OCI-LY1 (cell line): ENCODE measurements at regions not wholly inside any gene's neighbourhood (a gene's known extent, or its start where the extent isn't known, plus 50 kb on each side); places are given as distances from the start of the nearest gene placed in this dataset.

Source experiments
- H2AFZ ChIP-seq: fragments of 200-600 bp; sonication (generic), shearing (Covaris generic); 2 replicates; pipeline ENCODE4 v1.6.0; 2014; ENCODE audit warnings: antibody characterized with exemption, mild to moderate bottlenecking, low read length
- H3F3A ChIP-seq: fragments of 200-600 bp; sonication (generic), shearing (Covaris generic); 2 replicates; pipeline ENCODE4 v1.6.0; 2014; ENCODE audit warnings: mild to moderate bottlenecking, antibody characterized with exemption, low read length, moderate library complexity; ENCODE audit not compliant: insufficient read depth
- H3K27ac ChIP-seq: fragments of 200-600 bp; sonication (generic); 2 replicates; pipeline ENCODE4 v1.5.1; 2014; ENCODE audit warnings: low read length, mixed run types, mild to moderate bottlenecking, low read depth; ENCODE audit not compliant: poor library complexity, severe bottlenecking
- H3K27me3 ChIP-seq: fragments of 200-600 bp; sonication (generic); 2 replicates; pipeline ENCODE4 v1.6.0; 2014; ENCODE audit warnings: antibody characterized with exemption, mild to moderate bottlenecking, low read length, moderate library complexity; ENCODE audit not compliant: insufficient read depth
- H3K36me3 ChIP-seq: fragments of 200-600 bp; sonication (generic); 2 replicates; pipeline ENCODE4 v1.6.1; 2014; ENCODE audit warnings: mild to moderate bottlenecking, antibody characterized with exemption, low read length, moderate library complexity, mixed read lengths; ENCODE audit not compliant: insufficient read depth
- H3K4me1 ChIP-seq: fragments of 200-600 bp; sonication (generic); 2 replicates; pipeline ENCODE4 v1.5.1; 2014; ENCODE audit warnings: mild to moderate bottlenecking, low read length, moderate library complexity; ENCODE audit not compliant: insufficient read depth, severe bottlenecking
- H3K4me2 ChIP-seq: fragments of 200-600 bp; sonication (generic), shearing (Covaris generic); 2 replicates; pipeline ENCODE4 v1.6.1; 2014; ENCODE audit warnings: low read length
- H3K4me3 ChIP-seq: fragments of 200-600 bp; sonication (generic); 2 replicates; pipeline ENCODE4 v1.5.1; 2014; ENCODE audit warnings: low read length, low read depth, mild to moderate bottlenecking, mixed read lengths; ENCODE audit not compliant: poor library complexity, severe bottlenecking
- H3K79me2 ChIP-seq: fragments of 200-600 bp; shearing (Covaris generic); 2 replicates; pipeline ENCODE4 v1.6.1; 2016; ENCODE audit warnings: mixed run types, low read length, mixed read lengths; ENCODE audit not compliant: insufficient read depth
- H3K9ac ChIP-seq: fragments of 200-600 bp; sonication (generic), shearing (Covaris generic); 2 replicates; pipeline ENCODE4 v1.6.1; 2014; ENCODE audit warnings: mild to moderate bottlenecking, low read length, mixed read lengths
- H3K9me2 ChIP-seq: fragments of 200-600 bp; sonication (generic), shearing (Covaris generic); 2 replicates; pipeline ENCODE4 v1.6.1; 2014; ENCODE audit warnings: low read depth, mild to moderate bottlenecking, low read length, mixed read lengths
- H3K9me3 ChIP-seq: fragments of 200-600 bp; shearing (Covaris generic); 2 replicates; pipeline ENCODE4 v1.6.1; 2014; ENCODE audit warnings: low read length, mixed read lengths
- H4K20me1 ChIP-seq: fragments of 200-600 bp; sonication (generic), shearing (Covaris generic); 2 replicates; pipeline ENCODE4 v1.6.0; 2016; ENCODE audit warnings: mild to moderate bottlenecking, low read length; ENCODE audit not compliant: insufficient read depth
- EZH2 ChIP-seq: fragments of 200-600 bp; sonication (generic), shearing (Covaris generic); IDR thresholded peaks from 2 replicates; pipeline ENCODE4 v1.8.0; 2017; ENCODE audit warnings: borderline replicate concordance, mixed run types, mild to moderate bottlenecking, antibody characterized with exemption, low read length, moderate library complexity, mixed read lengths
- TF ChIP-seq, protein P1 (sequence below): fragments of 200-600 bp; sonication (generic), shearing (Covaris generic); IDR thresholded peaks from 2 replicates; pipeline ENCODE4 v1.5.1; 2017; ENCODE audit warnings: mild to moderate bottlenecking, antibody characterized with exemption, low read length, moderate library complexity, mixed read lengths

GRCh38 chr1:4002741-4003140 is 102.7 kb upstream of the C1orf174 start:
- Histone ChIP-seq H3K4me1 (peaks cover 42% of the 10 kb centered on the region), H3K27me3 (no peaks in the 10 kb centered on the region), H3F3A (peaks cover 15% of the 10 kb centered on the region), H2AFZ (no peak overlapping the region), H3K79me2 (no peaks in the 10 kb centered on the region), H3K4me3 (no peak overlapping the region), H3K9me3 (no peaks in the 10 kb centered on the region), H3K9ac (no peak overlapping the region), H3K27ac (no peak overlapping the region), H3K36me3 (no peaks in the 10 kb centered on the region), H3K4me2 (no peak overlapping the region), H4K20me1 (no peaks in the 10 kb centered on the region), H3K9me2 (no peaks in the 10 kb centered on the region)
- TF ChIP-seq, protein P1, sequence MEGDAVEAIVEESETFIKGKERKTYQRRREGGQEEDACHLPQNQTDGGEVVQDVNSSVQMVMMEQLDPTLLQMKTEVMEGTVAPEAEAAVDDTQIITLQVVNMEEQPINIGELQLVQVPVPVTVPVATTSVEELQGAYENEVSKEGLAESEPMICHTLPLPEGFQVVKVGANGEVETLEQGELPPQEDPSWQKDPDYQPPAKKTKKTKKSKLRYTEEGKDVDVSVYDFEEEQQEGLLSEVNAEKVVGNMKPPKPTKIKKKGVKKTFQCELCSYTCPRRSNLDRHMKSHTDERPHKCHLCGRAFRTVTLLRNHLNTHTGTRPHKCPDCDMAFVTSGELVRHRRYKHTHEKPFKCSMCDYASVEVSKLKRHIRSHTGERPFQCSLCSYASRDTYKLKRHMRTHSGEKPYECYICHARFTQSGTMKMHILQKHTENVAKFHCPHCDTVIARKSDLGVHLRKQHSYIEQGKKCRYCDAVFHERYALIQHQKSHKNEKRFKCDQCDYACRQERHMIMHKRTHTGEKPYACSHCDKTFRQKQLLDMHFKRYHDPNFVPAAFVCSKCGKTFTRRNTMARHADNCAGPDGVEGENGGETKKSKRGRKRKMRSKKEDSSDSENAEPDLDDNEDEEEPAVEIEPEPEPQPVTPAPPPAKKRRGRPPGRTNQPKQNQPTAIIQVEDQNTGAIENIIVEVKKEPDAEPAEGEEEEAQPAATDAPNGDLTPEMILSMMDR, result no peak
- no peak for TF ChIP-seq EZH2

DNA sequence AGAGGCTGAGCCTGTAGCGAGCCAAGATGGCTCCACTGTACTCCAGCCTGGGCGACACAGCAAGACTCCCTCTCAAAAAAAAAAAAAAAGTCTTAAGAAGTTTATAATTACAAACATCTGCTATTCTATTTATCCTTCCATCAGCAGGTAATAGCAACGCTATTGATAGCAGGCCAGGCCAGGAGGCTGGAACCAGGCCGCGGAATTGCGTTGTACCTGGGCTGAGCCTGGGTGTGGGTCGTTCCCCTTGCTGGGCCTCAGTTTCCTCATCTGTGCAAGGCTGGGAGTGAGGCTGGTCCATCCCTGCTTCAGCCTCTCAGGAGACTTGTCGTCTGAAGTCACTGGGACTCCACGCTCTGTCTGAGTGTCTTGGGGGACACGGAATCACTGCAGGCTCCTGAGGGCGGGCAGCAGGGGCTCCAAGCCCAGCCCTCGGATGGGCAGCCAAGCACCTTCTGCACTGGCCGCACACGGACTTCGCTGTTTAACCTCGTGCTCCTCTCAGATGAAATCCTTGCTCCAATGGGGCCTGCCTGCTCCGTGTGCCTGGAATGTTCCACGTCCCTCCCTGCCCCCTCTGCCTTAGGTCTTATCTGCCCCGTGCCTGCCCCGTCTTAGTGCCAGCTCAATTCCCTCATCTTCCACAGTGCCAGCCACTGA is 103.9 kb upstream of the C1orf174 start:
- Histone ChIP-seq H3K4me1 (peaks cover 54% of the 10 kb centered on the region), H3K4me3 (no peak overlapping the region), H4K20me1 (no peaks in the 10 kb centered on the region), H3K79me2 (no peaks in the 10 kb centered on the region), H3K36me3 (no peaks in the 10 kb centered on the region), H3F3A (peaks cover 27% of the 10 kb centered on the region), H2AFZ (no peak overlapping the region), H3K27me3 (no peaks in the 10 kb centered on the region), H3K4me2 (no peak overlapping the region), H3K9me3 (no peaks in the 10 kb centered on the region), H3K9me2 (no peaks in the 10 kb centered on the region), H3K27ac (no peak overlapping the region), H3K9ac (no peak overlapping the region)
- TF ChIP-seq, protein P1, result no peak
- TF ChIP-seq EZH2, result no peak

DNA sequence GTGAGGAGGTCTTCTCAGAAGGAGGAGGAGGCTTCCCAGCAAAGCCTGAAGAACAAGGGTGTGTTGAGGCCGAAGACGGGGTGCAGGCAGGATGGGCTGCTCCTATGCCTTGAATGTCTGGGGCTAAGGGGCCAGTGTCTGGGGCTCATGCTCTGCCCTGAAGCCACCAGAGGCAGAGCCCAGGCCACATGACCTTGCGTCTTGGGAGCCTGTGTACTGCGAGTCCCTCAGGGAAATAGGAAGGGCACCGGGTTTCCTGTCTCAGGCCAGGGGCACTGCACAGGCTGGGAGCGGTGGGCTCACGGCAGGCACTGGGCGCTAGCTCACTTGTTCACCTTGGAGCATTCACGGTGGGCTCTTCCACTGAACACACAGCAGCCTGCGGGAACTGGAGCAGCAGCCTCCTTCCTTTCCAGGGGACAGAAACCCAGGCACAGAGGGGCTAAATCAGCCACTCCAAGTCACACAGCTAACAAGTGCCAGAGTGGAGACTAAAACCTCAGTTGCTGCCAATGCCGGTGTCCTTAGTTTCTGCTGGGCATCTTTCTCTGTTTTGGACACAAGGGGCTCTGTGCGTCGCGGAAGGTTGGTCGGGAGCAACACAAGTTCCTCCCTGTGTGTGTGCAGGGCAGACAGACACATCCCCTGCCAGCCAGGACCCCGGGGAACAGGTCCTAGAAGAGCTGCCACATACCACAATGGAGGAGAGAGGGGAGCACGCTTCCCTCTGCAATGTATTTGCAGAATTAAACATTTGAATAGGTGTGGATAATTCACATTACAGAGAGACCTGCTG is 104.8 kb upstream of the C1orf174 start:
- peaks cover 52% of the 10 kb centered on the region for H3K4me1 ChIP-seq
- H4K20me1 ChIP-seq, result no peaks in the 10 kb centered on the region
- no peak for TF ChIP-seq EZH2
- TF ChIP-seq, protein P1, result no peak
- peak overlapping the region; percentile 98 for H3K27ac ChIP-seq
- no peaks in the 10 kb centered on the region for H3K36me3 ChIP-seq
- no peak overlapping the region for H3K4me2 ChIP-seq
- no peaks in the 10 kb centered on the region; the same call in 1 of the 2 replicates for H3K9me3 ChIP-seq
- H3K79me2 ChIP-seq, result no peaks in the 10 kb centered on the region
- H2AFZ ChIP-seq, result no peak overlapping the region
- H3K4me3 ChIP-seq, result no peak overlapping the region
- no peaks in the 10 kb centered on the region for H3K9me2 ChIP-seq
- peaks cover 28% of the 10 kb centered on the region for H3F3A ChIP-seq
- no peaks in the 10 kb centered on the region for H3K27me3 ChIP-seq
- H3K9ac ChIP-seq, result no peak overlapping the region
